Caco-2 (cell line): ENCODE measurements at regions not wholly inside any gene's neighbourhood (a gene's known extent, or its start where the extent isn't known, plus 50 kb on each side); places are given as distances from the start of the nearest gene placed in this dataset.

Source experiments
- BruUV-seq: library from RNA; stranded (reverse); fragments of 400-500 nt; replicated peaks from 2 replicates; lab custom pipeline; 2021; lab: Mats Ljungman, UMichigan
- CTCF ChIA-PET: fragments of 300-600 bp; sonication (Branson Sonifier 250); formaldehyde crosslinking; loops from one replicate; lab custom pipeline; 2022; ENCODE audit warnings: antibody characterized with exemption; lab: Charles Lee
- POLR2A ChIA-PET: fragments of 300-600 bp; sonication (Branson Sonifier 250); formaldehyde crosslinking; loops from one replicate; lab custom pipeline; 2022; ENCODE audit warnings: antibody characterized with exemption; lab: Charles Lee
- DNase-seq, 2 experiments: peaks; one replicate each; pipeline versions ENCODE4 v3.0.0 to v3.0.0-alpha.2; 2020 to 2022
- H3K27me3 ChIP-seq: replicated peaks from 2 replicates; pipeline ENCODE4 v1.6.0; 2011; ENCODE audit warnings: low read length; ENCODE audit not compliant: control insufficient read depth, insufficient read depth
- H3K36me3 ChIP-seq: 2 replicates; pipeline ENCODE4 v1.5.1; 2011; ENCODE audit warnings: low read length; ENCODE audit not compliant: control insufficient read depth, insufficient read depth
- H3K4me1 ChIP-seq: fragments of 250-450 bp; sonication (Bioruptor Pico); 2 replicates; pipeline ENCODE4 v1.5.1; 2020; ENCODE audit warnings: mild to moderate bottlenecking
- H3K4me3 ChIP-seq: 2 replicates; pipeline ENCODE4 v1.5.1; 2011; ENCODE audit warnings: low read depth, mild to moderate bottlenecking, control low read depth, low read length
- H3K9me3 ChIP-seq: fragments of 250-450 bp; sonication (Bioruptor Pico); 2 replicates; pipeline ENCODE4 v1.5.1; 2020; ENCODE audit warnings: mild to moderate bottlenecking, moderate library complexity
- H3K27ac Mint-ChIP-seq: one replicate; pipeline ENCODE4 v1.8.0; 2022; ENCODE audit warnings: mixed read lengths; ENCODE audit not compliant: unreplicated experiment
- H3K27me3 Mint-ChIP-seq: one replicate; pipeline ENCODE4 v1.8.0; 2022; ENCODE audit warnings: mixed read lengths; ENCODE audit not compliant: insufficient read depth, unreplicated experiment
- H3K36me3 Mint-ChIP-seq: one replicate; pipeline ENCODE4 v1.8.0; 2022; ENCODE audit warnings: mild to moderate bottlenecking, mixed read lengths; ENCODE audit not compliant: insufficient read depth, unreplicated experiment
- H3K4me1 Mint-ChIP-seq: one replicate; pipeline ENCODE4 v1.8.0; 2022; ENCODE audit warnings: low read depth, mixed read lengths; ENCODE audit not compliant: unreplicated experiment
- H3K4me3 Mint-ChIP-seq: one replicate; pipeline ENCODE4 v1.8.0; 2022; ENCODE audit warnings: mild to moderate bottlenecking, moderate library complexity, mixed read lengths; ENCODE audit not compliant: unreplicated experiment
- H3K9me3 Mint-ChIP-seq: one replicate; pipeline ENCODE4 v1.8.0; 2022; ENCODE audit warnings: mixed read lengths; ENCODE audit not compliant: unreplicated experiment
- intact Hi-C: fragments of 100-400 bp; cut with micrococcal nuclease; formaldehyde crosslinking; loops from one replicate; pipeline ENCODE4 v1.10.0; 2022; ENCODE audit not compliant: unreplicated experiment
- TF ChIP-seq, protein P1 (sequence below), 2 experiments: fragments of 200-600 bp in 1 of 2; IDR thresholded peaks; 1 replicate in 1 of 2; 2 replicates in 1 of 2; pipeline versions ENCODE4 v1.5.1 to v1.8.0; 2011 to 2022; ENCODE audit warnings: antibody characterized with exemption in 1 of 2, control low read depth in 1 of 2, inconsistent platforms in 1 of 2, low read depth in 1 of 2, low read length in 1 of 2, mild to moderate bottlenecking in 1 of 2, moderate library complexity in 1 of 2; ENCODE audit not compliant: insufficient read depth in 1 of 2, severe bottlenecking in 1 of 2, unreplicated experiment in 1 of 2

DNA sequence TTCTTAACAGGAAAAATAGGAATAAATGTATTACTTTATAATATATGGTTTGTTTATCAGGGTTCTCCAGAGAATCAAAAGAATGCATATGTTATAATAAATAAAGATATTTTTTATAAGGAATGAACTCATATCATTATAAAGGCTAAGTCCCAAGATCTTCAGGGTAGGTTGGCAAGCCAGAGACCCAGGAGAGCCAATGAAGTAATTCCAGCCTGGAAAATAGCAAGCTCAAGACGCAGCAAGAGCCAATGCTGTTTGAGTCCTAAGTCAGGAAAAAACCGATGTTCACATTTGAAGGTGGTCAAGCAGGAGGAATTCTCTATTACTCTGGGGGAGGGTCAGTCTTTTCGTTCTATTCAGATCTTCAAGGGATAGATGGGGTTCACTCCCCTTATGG lies 490.0 kb downstream of the PCDH20 start:
- Mint-ChIP-seq H3K4me1 (no peaks in the 10 kb centered on the region), H3K36me3 (no peaks in the 10 kb centered on the region), H3K27ac (no peak overlapping the region), H3K9me3 (no peaks in the 10 kb centered on the region), H3K27me3 (no peaks in the 10 kb centered on the region), H3K4me3 (no peak overlapping the region)
- ChIA-PET CTCF (no interaction called here), POLR2A (no interaction called here)
- Histone ChIP-seq H3K4me1 (no peaks in the 10 kb centered on the region), H3K9me3 (no peaks in the 10 kb centered on the region), H3K27me3 (no peaks in the 10 kb centered on the region), H3K36me3 (no peaks in the 10 kb centered on the region), H3K4me3 (no peak overlapping the region)
- TF ChIP-seq, protein P1, sequence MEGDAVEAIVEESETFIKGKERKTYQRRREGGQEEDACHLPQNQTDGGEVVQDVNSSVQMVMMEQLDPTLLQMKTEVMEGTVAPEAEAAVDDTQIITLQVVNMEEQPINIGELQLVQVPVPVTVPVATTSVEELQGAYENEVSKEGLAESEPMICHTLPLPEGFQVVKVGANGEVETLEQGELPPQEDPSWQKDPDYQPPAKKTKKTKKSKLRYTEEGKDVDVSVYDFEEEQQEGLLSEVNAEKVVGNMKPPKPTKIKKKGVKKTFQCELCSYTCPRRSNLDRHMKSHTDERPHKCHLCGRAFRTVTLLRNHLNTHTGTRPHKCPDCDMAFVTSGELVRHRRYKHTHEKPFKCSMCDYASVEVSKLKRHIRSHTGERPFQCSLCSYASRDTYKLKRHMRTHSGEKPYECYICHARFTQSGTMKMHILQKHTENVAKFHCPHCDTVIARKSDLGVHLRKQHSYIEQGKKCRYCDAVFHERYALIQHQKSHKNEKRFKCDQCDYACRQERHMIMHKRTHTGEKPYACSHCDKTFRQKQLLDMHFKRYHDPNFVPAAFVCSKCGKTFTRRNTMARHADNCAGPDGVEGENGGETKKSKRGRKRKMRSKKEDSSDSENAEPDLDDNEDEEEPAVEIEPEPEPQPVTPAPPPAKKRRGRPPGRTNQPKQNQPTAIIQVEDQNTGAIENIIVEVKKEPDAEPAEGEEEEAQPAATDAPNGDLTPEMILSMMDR (IDR thresholded peaks at IDR 0.05; ENCODE audit: insufficient read depth in 1 of 2, low read depth in 1 of 2, low read length in 1 of 2, severe bottlenecking in 1 of 2, unreplicated experiment in 1 of 2) = no peak
- DNase-seq = no peak
- no TSS peak for BruUV-seq
- intact Hi-C loops = no loop called here

DNA sequence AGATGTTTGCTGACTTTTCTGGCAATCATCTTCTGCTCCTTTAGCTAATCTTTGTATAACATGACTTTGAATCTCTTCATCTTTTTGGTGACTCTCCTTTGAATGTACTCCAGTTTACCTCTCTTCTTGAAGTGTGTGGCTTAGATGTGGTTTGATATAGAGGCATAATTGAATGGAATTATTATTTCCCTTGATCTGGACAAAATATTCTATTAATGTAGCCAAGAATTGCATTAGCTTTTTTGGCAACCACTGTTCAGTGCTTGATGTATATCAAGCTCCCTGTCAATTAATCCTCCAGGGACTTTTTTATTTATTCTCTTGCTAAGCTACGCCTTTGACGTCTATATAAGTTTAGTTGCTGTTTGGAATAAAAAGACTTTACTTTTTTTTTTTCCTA lies 490.8 kb downstream of the PCDH20 start:
- no peak overlapping the region for H3K4me3 Mint-ChIP-seq
- H3K27ac Mint-ChIP-seq = no peak overlapping the region
- H3K36me3 ChIP-seq = no peaks in the 10 kb centered on the region
- no peaks in the 10 kb centered on the region for H3K4me1 ChIP-seq
- H3K4me1 Mint-ChIP-seq = no peaks in the 10 kb centered on the region
- CTCF ChIA-PET = no interaction called here
- no peak overlapping the region for H3K4me3 ChIP-seq
- no peaks in the 10 kb centered on the region for H3K36me3 Mint-ChIP-seq
- DNase-seq = no peak
- no peaks in the 10 kb centered on the region for H3K9me3 ChIP-seq
- no peaks in the 10 kb centered on the region for H3K27me3 Mint-ChIP-seq
- POLR2A ChIA-PET = no interaction called here
- H3K27me3 ChIP-seq = no peaks in the 10 kb centered on the region
- H3K9me3 Mint-ChIP-seq = no peaks in the 10 kb centered on the region
- intact Hi-C loops = no loop called here
- TF ChIP-seq, protein P1 (IDR thresholded peaks at IDR 0.05; ENCODE audit: insufficient read depth in 1 of 2, low read depth in 1 of 2, low read length in 1 of 2, severe bottlenecking in 1 of 2, unreplicated experiment in 1 of 2) = no peak
- no TSS peak for BruUV-seq

DNA sequence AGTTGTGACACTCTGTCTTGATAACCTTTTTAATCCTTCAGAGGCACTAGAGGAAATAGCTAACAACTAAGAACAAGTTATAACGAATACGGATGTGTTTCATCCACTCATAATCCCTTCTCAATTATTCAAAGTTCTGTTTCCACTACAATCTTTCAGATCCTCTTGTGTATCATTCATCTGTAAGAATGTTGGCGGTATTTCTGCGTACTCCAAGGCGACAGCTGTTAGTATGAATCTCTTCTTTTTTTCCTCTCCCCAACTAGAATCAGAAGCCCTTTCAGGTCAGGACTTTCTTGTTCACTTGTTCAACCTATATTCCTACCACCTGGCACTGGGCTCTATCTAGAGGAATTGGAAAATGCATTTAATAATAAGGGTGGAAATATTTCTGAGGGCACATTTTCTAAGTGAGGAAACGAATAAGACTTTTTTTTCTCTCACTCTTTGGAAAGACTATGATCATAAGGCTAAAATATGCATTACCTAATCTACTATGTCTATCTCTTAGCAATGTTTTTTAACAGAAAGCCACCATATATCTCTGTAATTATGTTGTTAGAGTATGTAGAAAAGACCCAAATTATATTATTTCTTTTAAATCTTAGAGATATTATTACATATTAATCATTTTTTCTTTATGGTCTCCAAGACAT lies 492.9 kb downstream of the PCDH20 start:
- no peaks in the 10 kb centered on the region for H3K36me3 Mint-ChIP-seq
- no peaks in the 10 kb centered on the region for H3K4me1 Mint-ChIP-seq
- H3K4me3 Mint-ChIP-seq = no peak overlapping the region
- H3K27ac Mint-ChIP-seq = no peak overlapping the region
- intact Hi-C loops = no loop called here
- H3K9me3 ChIP-seq = no peaks in the 10 kb centered on the region
- no peaks in the 10 kb centered on the region for H3K27me3 ChIP-seq
- ChIA-PET CTCF (no interaction called here), POLR2A (no interaction called here)
- TF ChIP-seq, protein P1 (IDR thresholded peaks at IDR 0.05; ENCODE audit: insufficient read depth in 1 of 2, low read depth in 1 of 2, low read length in 1 of 2, severe bottlenecking in 1 of 2, unreplicated experiment in 1 of 2) = no peak
- no peak overlapping the region for H3K4me3 ChIP-seq
- BruUV-seq = no TSS peak
- DNase-seq = no peak
- no peaks in the 10 kb centered on the region for H3K9me3 Mint-ChIP-seq
- H3K36me3 ChIP-seq = no peaks in the 10 kb centered on the region
- H3K27me3 Mint-ChIP-seq = peaks cover 6% of the 10 kb centered on the region
- no peaks in the 10 kb centered on the region for H3K4me1 ChIP-seq
